ENCODE measurements at regions not wholly inside any gene's neighbourhood (a gene's known extent, or its start where the extent isn't known, plus 50 kb on each side); places are given as distances from the start of the nearest gene placed in this dataset.

DNA sequence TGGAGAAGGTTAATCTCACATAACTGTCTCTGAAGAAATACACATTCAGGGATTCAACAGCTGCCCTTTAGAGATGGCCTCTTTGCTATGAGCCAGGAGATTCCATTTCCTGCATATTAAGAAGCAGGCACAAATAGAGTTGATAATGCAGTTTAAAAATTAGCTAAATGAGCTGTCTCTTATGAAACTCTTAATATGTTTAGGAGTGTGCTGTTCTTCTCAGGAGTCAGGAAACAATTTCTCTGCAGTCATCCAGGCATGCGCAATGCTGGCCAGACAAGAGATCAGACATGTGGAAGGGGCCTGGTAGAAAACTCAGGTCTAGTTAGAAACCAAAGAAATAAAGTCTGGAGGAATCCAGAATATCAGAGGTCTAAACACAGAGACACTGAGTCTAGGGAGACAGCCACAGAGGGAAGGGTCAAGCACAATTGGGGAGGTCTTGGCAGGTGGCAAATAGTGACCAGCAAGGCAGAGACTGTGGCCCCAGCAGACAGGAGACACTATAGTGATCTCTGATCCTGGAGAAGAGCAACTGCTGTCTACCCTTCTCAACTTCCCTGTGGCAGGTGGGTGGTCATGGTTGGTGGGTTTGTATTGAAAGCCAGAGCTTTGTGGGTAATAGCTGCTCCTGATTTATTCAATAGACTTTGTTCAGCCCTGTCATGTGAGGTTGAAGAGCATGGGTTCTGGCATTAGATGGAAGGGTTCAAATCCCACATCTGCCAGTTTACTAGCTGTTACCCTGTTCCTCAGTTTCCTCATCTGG, 185.8 kb upstream of the RMST start:
- TF ChIP-seq, protein P1, sequence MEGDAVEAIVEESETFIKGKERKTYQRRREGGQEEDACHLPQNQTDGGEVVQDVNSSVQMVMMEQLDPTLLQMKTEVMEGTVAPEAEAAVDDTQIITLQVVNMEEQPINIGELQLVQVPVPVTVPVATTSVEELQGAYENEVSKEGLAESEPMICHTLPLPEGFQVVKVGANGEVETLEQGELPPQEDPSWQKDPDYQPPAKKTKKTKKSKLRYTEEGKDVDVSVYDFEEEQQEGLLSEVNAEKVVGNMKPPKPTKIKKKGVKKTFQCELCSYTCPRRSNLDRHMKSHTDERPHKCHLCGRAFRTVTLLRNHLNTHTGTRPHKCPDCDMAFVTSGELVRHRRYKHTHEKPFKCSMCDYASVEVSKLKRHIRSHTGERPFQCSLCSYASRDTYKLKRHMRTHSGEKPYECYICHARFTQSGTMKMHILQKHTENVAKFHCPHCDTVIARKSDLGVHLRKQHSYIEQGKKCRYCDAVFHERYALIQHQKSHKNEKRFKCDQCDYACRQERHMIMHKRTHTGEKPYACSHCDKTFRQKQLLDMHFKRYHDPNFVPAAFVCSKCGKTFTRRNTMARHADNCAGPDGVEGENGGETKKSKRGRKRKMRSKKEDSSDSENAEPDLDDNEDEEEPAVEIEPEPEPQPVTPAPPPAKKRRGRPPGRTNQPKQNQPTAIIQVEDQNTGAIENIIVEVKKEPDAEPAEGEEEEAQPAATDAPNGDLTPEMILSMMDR (IDR thresholded peaks at IDR 0.05; ENCODE audit: extremely low read depth, insufficient read depth, missing control alignments) = no peak
- DNase-seq (ENCODE audit: low spot score) = no peak
- in situ Hi-C loops (cut with MboI; ENCODE audit: low pct_unique_long_range_greater_than_20kb, low sequenced_read_pairs, unreplicated experiment) = no loop called here

DNA sequence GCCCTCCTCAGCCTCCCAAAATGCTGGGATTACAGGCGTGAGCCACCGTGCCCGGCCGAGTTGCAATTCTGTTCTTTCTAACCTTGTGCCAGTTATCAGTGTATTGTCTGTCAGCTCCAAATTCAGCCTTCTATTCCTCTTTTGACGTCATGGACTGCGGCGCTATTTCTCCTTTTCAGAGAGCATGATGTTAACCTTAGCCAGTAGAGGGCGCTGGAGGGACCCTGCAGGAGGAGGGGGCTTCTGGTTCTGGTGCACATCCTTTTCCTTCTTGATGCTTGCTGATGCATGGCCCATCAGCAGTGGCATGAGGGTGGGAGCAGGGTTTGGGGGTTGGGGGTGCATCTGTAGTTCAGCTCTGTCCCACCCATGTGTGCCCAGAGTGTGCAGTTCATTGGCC, 179.3 kb upstream of the RMST start:
- DNase-seq (ENCODE audit: low spot score) = no peak
- in situ Hi-C loops (cut with MboI; ENCODE audit: low pct_unique_long_range_greater_than_20kb, low sequenced_read_pairs, unreplicated experiment) = no loop called here
- TF ChIP-seq, protein P1 (IDR thresholded peaks at IDR 0.05; ENCODE audit: extremely low read depth, insufficient read depth, missing control alignments) = peak; percentile 50

- no peak for DNase-seq (ENCODE audit: low spot score)
- in situ Hi-C loops (cut with MboI; ENCODE audit: low pct_unique_long_range_greater_than_20kb, low sequenced_read_pairs, unreplicated experiment) = no loop called here
- TF ChIP-seq, protein P1 (IDR thresholded peaks at IDR 0.05; ENCODE audit: extremely low read depth, insufficient read depth, missing control alignments) = no peak
Measured at GRCh38 chr12:97288531-97288930, 174.1 kb upstream of the RMST start.

DNA sequence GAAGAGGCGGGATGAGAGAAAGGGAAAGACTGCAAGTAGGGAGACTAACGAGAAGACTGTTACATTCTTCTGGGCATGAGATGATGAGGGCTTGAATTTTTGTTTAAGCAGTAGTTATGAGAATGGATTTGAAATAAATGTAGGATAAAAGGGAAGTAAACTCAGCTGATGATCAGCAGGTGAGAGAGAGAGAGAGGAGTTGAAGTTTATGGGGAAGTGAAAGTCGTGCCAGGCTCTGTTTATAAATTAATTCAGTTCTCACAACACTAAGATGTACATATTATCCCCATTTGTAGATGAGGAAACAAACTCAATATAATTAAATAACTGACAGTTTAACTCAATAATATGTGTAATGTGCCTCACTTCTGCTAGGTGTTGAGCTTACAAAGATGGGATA, 170.0 kb upstream of the RMST start:
- TF ChIP-seq, protein P1 (IDR thresholded peaks at IDR 0.05; ENCODE audit: extremely low read depth, insufficient read depth, missing control alignments) = no peak
- in situ Hi-C loops (cut with MboI; ENCODE audit: low pct_unique_long_range_greater_than_20kb, low sequenced_read_pairs, unreplicated experiment) = no loop called here
- no peak for DNase-seq (ENCODE audit: low spot score)

DNA sequence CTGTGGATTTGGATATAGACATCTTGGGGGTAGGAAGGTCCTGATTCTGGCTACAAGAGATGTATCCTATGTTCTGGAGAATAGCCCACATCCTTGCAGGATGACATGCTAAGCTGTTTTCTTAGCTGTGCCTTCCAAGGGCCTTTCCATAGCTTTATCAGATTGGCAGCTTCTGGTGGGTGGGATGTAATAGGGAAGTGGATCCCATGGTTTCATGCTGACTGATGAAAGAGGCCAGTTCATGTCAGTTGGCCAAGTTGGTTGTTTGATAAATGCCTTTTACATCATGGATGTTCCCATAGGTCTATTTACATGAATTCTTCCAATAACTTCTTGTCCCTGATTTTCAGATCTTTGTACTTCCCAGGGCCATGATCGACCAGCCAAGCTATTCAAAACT, 169.1 kb upstream of the RMST start:
- TF ChIP-seq, protein P1 (IDR thresholded peaks at IDR 0.05; ENCODE audit: extremely low read depth, insufficient read depth, missing control alignments) = no peak
- in situ Hi-C loops (cut with MboI; ENCODE audit: low pct_unique_long_range_greater_than_20kb, low sequenced_read_pairs, unreplicated experiment) = no loop called here
- no peak for DNase-seq (ENCODE audit: low spot score)

DNA sequence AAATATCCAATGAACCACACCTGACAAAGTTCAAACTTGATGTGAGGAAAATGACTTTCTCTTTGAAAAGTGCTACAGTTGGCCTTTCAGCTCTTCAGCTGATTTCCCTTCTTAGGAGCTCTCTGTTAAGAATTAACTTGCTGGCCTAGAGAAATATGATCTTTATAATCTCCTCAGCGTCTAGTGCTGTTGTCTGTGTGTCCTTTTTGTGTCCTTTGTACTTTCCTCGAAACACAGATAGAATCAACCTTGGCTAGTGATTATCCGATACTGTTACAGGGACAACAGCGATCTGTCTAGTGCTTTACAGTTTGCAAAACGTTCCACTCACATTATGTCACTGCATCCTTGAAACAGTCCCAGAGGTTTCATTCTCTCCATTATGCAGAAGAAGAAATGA, 162.8 kb upstream of the RMST start:
- no peak for DNase-seq (ENCODE audit: low spot score)
- TF ChIP-seq, protein P1 (IDR thresholded peaks at IDR 0.05; ENCODE audit: extremely low read depth, insufficient read depth, missing control alignments) = no peak
- in situ Hi-C loops (cut with MboI; ENCODE audit: low pct_unique_long_range_greater_than_20kb, low sequenced_read_pairs, unreplicated experiment) = no loop called here
